Gastrocnemius medialis (tissue), 4 donors: ENCODE measurements at regions not wholly inside any gene's neighbourhood (a gene's known extent, or its start where the extent isn't known, plus 50 kb on each side); places are given as distances from the start of the nearest gene placed in this dataset.
A peak's percentile ranks its signal among the peaks of the same experiment; 100 is the strongest.

Experiments used
- ATAC-seq, 2 donors: fragments of 150-250 bp; one replicate each; pipeline ENCODE4 v1.9.1; 2016
- DNase-seq, 2 donors: peaks; one replicate each; pipeline ENCODE4 v3.0.0-alpha.2; 2019
- H3K27ac ChIP-seq, 4 donors: fragments of 200-600 bp; sonication (generic); 1 replicate in 1 of 4; 2 replicates in 3 of 4; pipeline ENCODE4 v1.5.1; 2016 to 2018; ENCODE audit warnings: mild to moderate bottlenecking in 2 of 4, moderate library complexity in 1 of 4
- H3K27me3 ChIP-seq, 3 donors: fragments of 200-600 bp; sonication (generic) in 2 of 3; 1 replicate in 1 of 3; 2 replicates in 2 of 3; pipeline versions ENCODE4 v1.5.1 to v1.6.0; 2016 to 2019; ENCODE audit warnings: mild to moderate bottlenecking in 1 of 3, moderate library complexity in 1 of 3
- H3K36me3 ChIP-seq, 2 donors: fragments of 200-600 bp; sonication (generic) in 1 of 2; one replicate each; pipeline ENCODE4 v1.5.1; 2017 to 2018
- H3K4me1 ChIP-seq, 2 donors: fragments of 200-600 bp; sonication (generic) in 1 of 2; one replicate each; pipeline ENCODE4 v1.5.1; 2016 to 2017; ENCODE audit warnings: mild to moderate bottlenecking in 2 of 2
- H3K4me3 ChIP-seq, 4 donors: fragments of 200-600 bp; sonication (generic) in 3 of 4; 1 replicate in 1 of 4; 2 replicates in 3 of 4; pipeline ENCODE4 v1.5.1; 2016 to 2019; ENCODE audit warnings: mild to moderate bottlenecking in 2 of 4
- H3K9me3 ChIP-seq, 3 donors: fragments of 200-600 bp; sonication (generic) in 2 of 3; 1 replicate in 1 of 3; 2 replicates in 2 of 3; pipeline ENCODE4 v1.5.1; 2016 to 2019
- CTCF ChIP-seq, 5 experiments: fragments of 450-650 bp in 3 of 5; fragments of 200-600 bp in 2 of 5; sonication (generic) in 2 of 5; IDR thresholded peaks in 4 of 5; conservative IDR thresholded peaks in 1 of 5; 1 replicate in 4 of 5; 2 replicates in 1 of 5; pipeline ENCODE4 v1.5.1; 2016 to 2019; ENCODE audit warnings: antibody characterized with exemption in 5 of 5, mild to moderate bottlenecking in 3 of 5, moderate library complexity in 3 of 5
- POLR2A ChIP-seq, 2 donors: fragments of 450-650 bp; IDR thresholded peaks; one replicate each; pipeline ENCODE4 v1.6.1; 2017; ENCODE audit warnings: antibody characterized with exemption in 2 of 2, mild to moderate bottlenecking in 2 of 2, moderate library complexity in 2 of 2
- in situ Hi-C, 4 donors: fragments of 200-750 bp; cut with MboI; loops; one replicate each; pipeline versions ENCODE4 v1.15.0 to v1.8.0; 2017; ENCODE audit warnings: low sequenced_read_pairs in 4 of 4
- intact Hi-C: fragments of 100-400 bp; cut with DNase I; formaldehyde crosslinking; loops from one replicate; pipeline ENCODE4 v1.15.1; 2023; ENCODE audit warnings: low total_unique reads

- in situ Hi-C loops: no loop called here
- H3K27ac ChIP-seq: no peak overlapping the region
- no peak for DNase-seq
These were observed 139.0 kb upstream of the GDF10 start for GRCh38 chr10:47160967-47161366.

GRCh38 chr10:47161465-47161864 is 138.5 kb upstream of the GDF10 start:
- DNase-seq (no peak), ATAC-seq (no peak)
- Histone ChIP-seq H3K36me3 (no peaks in the 10 kb centered on the region), H3K4me1 (no peaks in the 10 kb centered on the region), H3K27me3 (no peaks in the 10 kb centered on the region), H3K27ac (no peak overlapping the region), H3K4me3 (no peak overlapping the region), H3K9me3 (no peaks in the 10 kb centered on the region)
- TF ChIP-seq POLR2A (IDR thresholded peaks at IDR 0.05) (no peak), CTCF (IDR thresholded peaks at IDR 0.05 in 4 of 5, conservative IDR thresholded peaks at IDR 0.05 in 1 of 5) (no peak)
- intact Hi-C loops (no loop called here), in situ Hi-C loops (no loop called here)

More at GRCh38 chr10:47160967-47161366, 139.0 kb upstream of the GDF10 start:
- H3K27me3 ChIP-seq: no peaks in the 10 kb centered on the region
- H3K4me1 ChIP-seq: no peaks in the 10 kb centered on the region
- ATAC-seq: no peak
- no peak for TF ChIP-seq CTCF (IDR thresholded peaks at IDR 0.05 in 4 of 5, conservative IDR thresholded peaks at IDR 0.05 in 1 of 5)
- no peak for TF ChIP-seq POLR2A (IDR thresholded peaks at IDR 0.05)
- H3K4me3 ChIP-seq: no peak overlapping the region
- H3K9me3 ChIP-seq: no peaks in the 10 kb centered on the region
- no peaks in the 10 kb centered on the region for H3K36me3 ChIP-seq
- intact Hi-C loops: no loop called here

GRCh38 chr10:47164126-47164799 is 135.7 kb upstream of the GDF10 start:
- no peaks in the 10 kb centered on the region for H3K4me1 ChIP-seq
- H3K27ac ChIP-seq: no peak overlapping the region
- no peaks in the 10 kb centered on the region for H3K27me3 ChIP-seq
- DNase-seq (no peak), ATAC-seq (no peak)
- no peaks in the 10 kb centered on the region for H3K36me3 ChIP-seq
- intact Hi-C loops: no loop called here
- H3K4me3 ChIP-seq: no peak overlapping the region
- in situ Hi-C loops: no loop called here
- TF ChIP-seq CTCF (IDR thresholded peaks at IDR 0.05 in 4 of 5, conservative IDR thresholded peaks at IDR 0.05 in 1 of 5) (no peak), POLR2A (IDR thresholded peaks at IDR 0.05) (no peak)
- no peaks in the 10 kb centered on the region for H3K9me3 ChIP-seq

- ATAC-seq (no peak), DNase-seq (no peak)
- Histone ChIP-seq H3K36me3 (no peaks in the 10 kb centered on the region), H3K27ac (no peak overlapping the region), H3K9me3 (no peaks in the 10 kb centered on the region), H3K4me1 (no peaks in the 10 kb centered on the region), H3K4me3 (no peak overlapping the region), H3K27me3 (no peaks in the 10 kb centered on the region)
- in situ Hi-C loops: no loop called here
- intact Hi-C loops: no loop called here
- TF ChIP-seq CTCF (IDR thresholded peaks at IDR 0.05 in 4 of 5, conservative IDR thresholded peaks at IDR 0.05 in 1 of 5) (no peak), POLR2A (IDR thresholded peaks at IDR 0.05) (no peak)
These were observed 135.2 kb upstream of the GDF10 start for GRCh38 chr10:47164800-47165128.

GRCh38 chr10:47165168-47165710 is 134.8 kb upstream of the GDF10 start:
- DNase-seq: no peak
- H3K27me3 ChIP-seq: no peaks in the 10 kb centered on the region
- in situ Hi-C loops (no loop called here), intact Hi-C loops (no loop called here)
- peak overlapping the region; percentile 7 to 32 (median 18) for H3K4me3 ChIP-seq
- no peaks in the 10 kb centered on the region for H3K4me1 ChIP-seq
- no peak for TF ChIP-seq CTCF (IDR thresholded peaks at IDR 0.05 in 4 of 5, conservative IDR thresholded peaks at IDR 0.05 in 1 of 5)
- TF ChIP-seq POLR2A (IDR thresholded peaks at IDR 0.05): no peak
- no peaks in the 10 kb centered on the region for H3K36me3 ChIP-seq
- peak overlapping the region; percentile 33 to 55 (median 54) for H3K27ac ChIP-seq
- peak in 1 of 2 donors; percentile 5 for ATAC-seq
- H3K9me3 ChIP-seq: no peaks in the 10 kb centered on the region
